ENCODE measurements at regions not wholly inside any gene's neighbourhood (a gene's known extent, or its start where the extent isn't known, plus 50 kb on each side); places are given as distances from the start of the nearest gene placed in this dataset.

- TF ChIP-seq USF2 (IDR thresholded peaks at IDR 0.05; ENCODE audit: borderline replicate concordance, low read depth, low read length) (no peak), NFIC (IDR thresholded peaks at IDR 0.05; ENCODE audit: borderline replicate concordance) (no peak), RXRA (IDR thresholded peaks at IDR 0.05; ENCODE audit: borderline replicate concordance, low read depth) (no peak), RFX5 (IDR thresholded peaks at IDR 0.05; ENCODE audit: low read length) (no peak), RCOR1 (IDR thresholded peaks at IDR 0.05; ENCODE audit: low read length) (no peak), GABPA (IDR thresholded peaks at IDR 0.05; ENCODE audit: low read depth) (no peak), FOSL2 (IDR thresholded peaks at IDR 0.05; ENCODE audit: borderline replicate concordance, low read depth) (no peak)
Observed at GRCh38 chr14:48914921-48915320, 671.3 kb downstream of the RPS29 start (continued).

GRCh38 chr14:48914382-48914781, 671.8 kb downstream of the RPS29 start:
- Histone ChIP-seq H3K4me2 (no peak overlapping the region), H3F3A (replicated peaks; ENCODE audit: insufficient read depth) (no peaks in the 10 kb centered on the region), H3K9me2 (no peaks in the 10 kb centered on the region), H3K4me3 (ENCODE audit: low read depth in 2 of 2, low read length in 1 of 2) (no peak overlapping the region), H3K4me1 (ENCODE audit: control insufficient read depth in 1 of 2, insufficient read depth in 2 of 2, low read depth in 1 of 2, low read length in 1 of 2) (no peaks in the 10 kb centered on the region), H3K9ac (no peak overlapping the region), H3K27me3 (ENCODE audit: insufficient read depth) (no peaks in the 10 kb centered on the region), H3K27ac (ENCODE audit: low read depth in 2 of 2, low read length in 1 of 2) (no peak overlapping the region), H4K20me1 (ENCODE audit: insufficient read depth) (no peaks in the 10 kb centered on the region), H3K36me3 (replicated peaks in 1 of 2; ENCODE audit: control insufficient read depth in 1 of 2, insufficient read depth in 2 of 2, low read length in 1 of 2) (no peaks in the 10 kb centered on the region), H3K79me2 (ENCODE audit: insufficient read depth) (no peaks in the 10 kb centered on the region), H3K9me3 (no peaks in the 10 kb centered on the region), H2AFZ (ENCODE audit: low read depth) (no peak overlapping the region)
- no peak for DNase-seq
- 44% methylated on average over 1 of the region's 1 CpG for WGBS (ENCODE audit: low lambda C conversion rate)
- ChIA-PET POLR2A (no interaction called here), CTCF (no interaction called here)
- TF ChIP-seq IRF3 (IDR thresholded peaks at IDR 0.05; ENCODE audit: low read depth, low read length), result no peak
- TF ChIP-seq REST (IDR thresholded peaks at IDR 0.05; ENCODE audit: low read depth, low read length), result no peak
- TF ChIP-seq TAF1 (IDR thresholded peaks at IDR 0.05; ENCODE audit: borderline replicate concordance, low read depth, low read length), result no peak
- TF ChIP-seq RCOR1 (IDR thresholded peaks at IDR 0.05; ENCODE audit: low read length), result no peak
- TF ChIP-seq RFX5 (IDR thresholded peaks at IDR 0.05; ENCODE audit: low read length), result no peak
- no peak for TF ChIP-seq PBX3 (IDR thresholded peaks at IDR 0.05)
- TF ChIP-seq EZH2phosphoT487 (IDR thresholded peaks at IDR 0.05; ENCODE audit: borderline replicate concordance, low read depth), result no peak
- TF ChIP-seq JUND (IDR thresholded peaks at IDR 0.05), result no peak
- TF ChIP-seq NFIC (IDR thresholded peaks at IDR 0.05; ENCODE audit: borderline replicate concordance), result no peak
- TF ChIP-seq RAD21 (IDR thresholded peaks at IDR 0.05; ENCODE audit: low read length), result no peak
- TF ChIP-seq FOSL2 (IDR thresholded peaks at IDR 0.05; ENCODE audit: borderline replicate concordance, low read depth), result no peak
- no peak for TF ChIP-seq POLR2AphosphoS5 (IDR thresholded peaks at IDR 0.05; ENCODE audit: low read depth, low read length)
- TF ChIP-seq MAX (IDR thresholded peaks at IDR 0.05; ENCODE audit: low read depth), result no peak
- no peak for TF ChIP-seq MXI1 (IDR thresholded peaks at IDR 0.05; ENCODE audit: low read depth, low read length)

Data from SK-N-SH (cell line).